ENCODE measurements at regions not wholly inside any gene's neighbourhood (a gene's known extent, or its start where the extent isn't known, plus 50 kb on each side); places are given as distances from the start of the nearest gene placed in this dataset.

- H3K18ac ChIP-seq (ENCODE audit: extremely low read depth, low read length), result no peak overlapping the region
- H3K23me2 ChIP-seq (ENCODE audit: low read depth, low read length), result no peaks in the 10 kb centered on the region
- H3K4me3 ChIP-seq (ENCODE audit: extremely low read depth in 1 of 4, insufficient read depth in 2 of 4, low read depth in 3 of 4, low read length in 4 of 4), result no peak overlapping the region
- DNase-seq (ENCODE audit: low read depth in 1 of 2, low spot score in 2 of 2), result no peak
- CTCF ChIA-PET (ENCODE audit: partially characterized antibody), result interaction anchor here (0.6 to 0.9 kb wide), 2 partner anchors 11 to 12 kb away, joined by 3 to 5 read pairs; no protein-coding TSS in a partner anchor
- 82% methylated on average over 2 of the region's 2 CpGs; no CpG with 5 or more reads in 1 of the 2 experiments for WGBS, 2 experiments (ENCODE audit: extremely low coverage in 1 of 2, insufficient coverage in 1 of 2, insufficient read length in 1 of 2, insufficient replicate concordance in 2 of 2, low coverage in 1 of 2, low lambda C conversion rate in 2 of 2, missing lambda C conversion rate in 1 of 2)
- H3K9me3 ChIP-seq (ENCODE audit: insufficient read depth in 2 of 2, low read depth in 1 of 2, low read length in 1 of 2), result no peaks in the 10 kb centered on the region; a peak in 1 of 4 replicates
- no peak overlapping the region for H2BK12ac ChIP-seq (ENCODE audit: low read depth, low read length)
- no peak overlapping the region for H2BK20ac ChIP-seq (ENCODE audit: low read length)
- POLR2A ChIA-PET (ENCODE audit: partially characterized antibody), result no interaction called here
- H3K56ac ChIP-seq (replicated peaks; ENCODE audit: insufficient read length, low read depth, low read length), result no peak overlapping the region
- no peak for FAIRE-seq
- H2BK15ac ChIP-seq (ENCODE audit: low read length), result no peak overlapping the region
- H3K4me2 ChIP-seq (ENCODE audit: insufficient read depth in 1 of 2, low read depth in 2 of 2, low read length in 2 of 2), result no peak overlapping the region
- H3K4me1 ChIP-seq (replicated peaks in 1 of 4; ENCODE audit: control insufficient read depth in 3 of 4, insufficient read depth in 4 of 4, low read length in 3 of 4), result peaks cover 0 to 7% (median 1%) of the 10 kb centered on the region in 4 experiments; a peak in 2 of 7 replicates
- no peaks in the 10 kb centered on the region for H3K36me3 ChIP-seq (ENCODE audit: control insufficient read depth in 2 of 4, insufficient read depth in 4 of 4, low read length in 3 of 4)
- H4K8ac ChIP-seq (ENCODE audit: extremely low read depth, insufficient read depth, low read length), result no peak overlapping the region
- no peaks in the 10 kb centered on the region for H3K79me1 ChIP-seq (ENCODE audit: low read depth, low read length)
- H2AFZ ChIP-seq (ENCODE audit: low read length), result no peak overlapping the region
- no peak overlapping the region for H3K23ac ChIP-seq (ENCODE audit: insufficient read length)
- no peak overlapping the region for H4K91ac ChIP-seq (replicated peaks; ENCODE audit: insufficient read length, low read length)
- no peak overlapping the region for H3K27ac ChIP-seq (ENCODE audit: low read depth, low read length)
- no peak overlapping the region for H4K5ac ChIP-seq (ENCODE audit: insufficient read length, low read depth, low read length)
- H3K14ac ChIP-seq (ENCODE audit: insufficient read length), result no peak overlapping the region
- no peaks in the 10 kb centered on the region for H3K27me3 ChIP-seq (replicated peaks in 1 of 4; ENCODE audit: control insufficient read depth in 3 of 4, extremely low read depth in 1 of 4, insufficient read depth in 3 of 4, low read length in 3 of 4)
- TF ChIP-seq GABPA (IDR thresholded peaks at IDR 0.05; ENCODE audit: borderline replicate concordance, insufficient read depth, low read length) (no peak), YY1 (IDR thresholded peaks at IDR 0.05; ENCODE audit: low read depth, low read length) (no peak), JUND (IDR thresholded peaks at IDR 0.05; ENCODE audit: low read length) (no peak), SP4 (IDR thresholded peaks at IDR 0.05; ENCODE audit: low read length) (no peak), RXRA (IDR thresholded peaks at IDR 0.05; ENCODE audit: insufficient read depth, low read depth, low read length) (no peak), ZNF274 (IDR thresholded peaks at IDR 0.05; ENCODE audit: borderline replicate concordance, extremely low read depth, low read length) (no peak), NANOG (IDR thresholded peaks at IDR 0.05; ENCODE audit: insufficient read depth, low read depth, low read length, poor library complexity, severe bottlenecking) (no peak), KDM5A (IDR thresholded peaks at IDR 0.05; ENCODE audit: low read length) (no peak), BACH1 (IDR thresholded peaks at IDR 0.05; ENCODE audit: low read length) (no peak), SIN3A (conservative IDR thresholded peaks at IDR 0.05 in 1 of 2, IDR thresholded peaks at IDR 0.05 in 1 of 2; ENCODE audit: low read depth in 1 of 2, low read length in 2 of 2) (no peak), ATF2 (IDR thresholded peaks at IDR 0.05; ENCODE audit: low read length) (no peak), TBP (IDR thresholded peaks at IDR 0.05; ENCODE audit: low read depth, low read length) (no peak), BCL11A (IDR thresholded peaks at IDR 0.05; ENCODE audit: low read depth in 2 of 2, low read length in 2 of 2) (no peak)
- no peak overlapping the region for H2BK120ac ChIP-seq (replicated peaks; ENCODE audit: low read depth, low read length)
- no peak overlapping the region for H3K9ac ChIP-seq (replicated peaks in 1 of 4; ENCODE audit: extremely low read depth in 1 of 4, low read depth in 3 of 4, low read length in 3 of 4)
- no peak overlapping the region for H2AK5ac ChIP-seq (ENCODE audit: low read depth, low read length)
- no peaks in the 10 kb centered on the region for H4K20me1 ChIP-seq (replicated peaks in 1 of 2; ENCODE audit: control insufficient read depth in 1 of 2, insufficient read depth in 2 of 2, low read length in 2 of 2)
- no peak overlapping the region for H2BK5ac ChIP-seq (ENCODE audit: low read depth, low read length)
- H3K4ac ChIP-seq (replicated peaks; ENCODE audit: insufficient read length, low read depth, low read length), result no peak overlapping the region
- no peaks in the 10 kb centered on the region for H3K79me2 ChIP-seq (ENCODE audit: control insufficient read depth in 1 of 2, insufficient read depth in 2 of 2, low read length in 2 of 2)
Measured at GRCh38 chr2:158914731-158915130, 53.7 kb upstream of the TANC1 start.
